GM23338 (cell line): ENCODE measurements at regions not wholly inside any gene's neighbourhood (a gene's known extent, or its start where the extent isn't known, plus 50 kb on each side); places are given as distances from the start of the nearest gene placed in this dataset.

Source experiments
- ATAC-seq: fragments of 200-7000 bp; cut with Tn5 transposase; 3 replicates; pipeline ENCODE4 v1.9.1; 2020
- DNase-seq: peaks from one replicate; pipeline ENCODE4 v3.0.0-alpha.2; 2015; ENCODE audit warnings: low spot score
- H2AFZ ChIP-seq: fragments of 200-600 bp; sonication (generic); 2 replicates; pipeline ENCODE4 v1.8.0; 2016; ENCODE audit warnings: antibody characterized with exemption, mild to moderate bottlenecking, moderate library complexity
- H3F3A ChIP-seq: fragments of 200-600 bp; sonication (generic); replicated peaks from 2 replicates; pipeline ENCODE4 v1.8.0; 2017; ENCODE audit warnings: antibody characterized with exemption, mixed run types, low read depth
- H3K27ac ChIP-seq: fragments of 200-600 bp; sonication (generic); 2 replicates; pipeline ENCODE4 v1.6.1; 2016; ENCODE audit warnings: low read depth
- H3K27me3 ChIP-seq: fragments of 200-600 bp; sonication (generic); 2 replicates; pipeline ENCODE4 v1.8.0; 2016; ENCODE audit warnings: mild to moderate bottlenecking, mixed run types, moderate library complexity; ENCODE audit not compliant: insufficient read depth
- H3K36me3 ChIP-seq: fragments of 200-600 bp; sonication (generic); 2 replicates; pipeline ENCODE4 v1.8.0; 2016; ENCODE audit warnings: mild to moderate bottlenecking; ENCODE audit not compliant: insufficient read depth
- H3K4me1 ChIP-seq: fragments of 200-600 bp; sonication (generic); 2 replicates; pipeline ENCODE4 v1.8.0; 2016; ENCODE audit warnings: mild to moderate bottlenecking, moderate library complexity; ENCODE audit not compliant: insufficient read depth
- H3K4me2 ChIP-seq: fragments of 200-600 bp; sonication (generic); 2 replicates; pipeline ENCODE4 v1.7.1; 2017; ENCODE audit warnings: mixed run types
- H3K4me3 ChIP-seq: fragments of 200-600 bp; sonication (generic); 2 replicates; pipeline ENCODE4 v1.6.1; 2016; ENCODE audit warnings: mixed run types
- H3K79me2 ChIP-seq: fragments of 200-600 bp; sonication (generic); replicated peaks from 2 replicates; pipeline ENCODE4 v1.8.0; 2017; ENCODE audit warnings: mild to moderate bottlenecking; ENCODE audit not compliant: insufficient read depth
- H3K9me2 ChIP-seq: fragments of 200-600 bp; sonication (generic); 2 replicates; pipeline ENCODE4 v1.8.0; 2017; ENCODE audit not compliant: insufficient read depth
- H4K20me1 ChIP-seq: fragments of 200-600 bp; sonication (generic); replicated peaks from 2 replicates; pipeline ENCODE4 v1.8.0; 2017; ENCODE audit warnings: mild to moderate bottlenecking; ENCODE audit not compliant: insufficient read depth
- H3K27ac Mint-ChIP-seq: 2 replicates; pipeline ENCODE4 v1.8.0; 2020; ENCODE audit warnings: inconsistent platforms, mild to moderate bottlenecking, moderate library complexity, mixed read lengths
- H3K27me3 Mint-ChIP-seq: 3 replicates; pipeline ENCODE4 v1.8.0; 2022; ENCODE audit warnings: low read depth, mild to moderate bottlenecking, moderate library complexity, mixed read lengths, inconsistent platforms; ENCODE audit not compliant: insufficient read depth, poor library complexity
- H3K36me3 Mint-ChIP-seq: 3 replicates; pipeline ENCODE4 v1.8.0; 2021; ENCODE audit warnings: low read depth, mild to moderate bottlenecking, inconsistent platforms, moderate library complexity, mixed read lengths
- H3K4me1 Mint-ChIP-seq: 3 replicates; pipeline ENCODE4 v1.8.0; 2020; ENCODE audit warnings: mild to moderate bottlenecking, inconsistent platforms, mixed read lengths
- H3K4me3 Mint-ChIP-seq: 3 replicates; pipeline ENCODE4 v1.8.0; 2021; ENCODE audit warnings: moderate library complexity, mild to moderate bottlenecking, inconsistent platforms, mixed read lengths
- H3K9me3 Mint-ChIP-seq: 3 replicates; pipeline ENCODE4 v1.8.0; 2020; ENCODE audit warnings: moderate library complexity, mild to moderate bottlenecking, inconsistent platforms, mixed read lengths
- CREB1 ChIP-seq: fragments of 250-450 bp; sonication (Bioruptor Pico); IDR thresholded peaks from 2 replicates; pipeline ENCODE4 v1.5.0; 2020; ENCODE audit warnings: low read depth, mild to moderate bottlenecking, moderate library complexity
- CTCF ChIP-seq, 2 experiments: fragments of 200-600 bp in 1 of 2; sonication (generic) in 1 of 2; conservative IDR thresholded peaks; 2 replicates each; pipeline versions ENCODE4 v1.5.1 to v1.6.1; 2016 to 2017; ENCODE audit warnings: antibody characterized with exemption in 2 of 2, low read depth in 2 of 2, mild to moderate bottlenecking in 2 of 2, moderate library complexity in 1 of 2
- ETS1 ChIP-seq: IDR thresholded peaks from 2 replicates; pipeline ENCODE4 v1.6.1; 2016; ENCODE audit warnings: antibody characterized with exemption
- EZH2 ChIP-seq: fragments of 200-600 bp; sonication (generic); IDR thresholded peaks from one replicate; pipeline ENCODE4 v1.8.0; 2017; ENCODE audit warnings: antibody characterized with exemption, mild to moderate bottlenecking, low read depth; ENCODE audit not compliant: unreplicated experiment
- EZH2phosphoT487 ChIP-seq: fragments of 200-600 bp; sonication (generic); IDR thresholded peaks from one replicate; pipeline ENCODE4 v1.8.1; 2018; ENCODE audit warnings: antibody characterized with exemption; ENCODE audit not compliant: unreplicated experiment
- JUNB ChIP-seq: IDR thresholded peaks from one replicate; pipeline ENCODE4 v1.6.1; 2016; ENCODE audit warnings: antibody characterized with exemption; ENCODE audit not compliant: unreplicated experiment
- NANOG ChIP-seq: IDR thresholded peaks from 2 replicates; pipeline ENCODE4 v1.6.1; 2016; ENCODE audit warnings: antibody characterized with exemption, borderline replicate concordance
- REST ChIP-seq: IDR thresholded peaks from one replicate; pipeline ENCODE4 v1.6.1; 2018; ENCODE audit warnings: antibody characterized with exemption; ENCODE audit not compliant: unreplicated experiment
- STAT1 ChIP-seq: IDR thresholded peaks from one replicate; pipeline ENCODE4 v1.6.1; 2016; ENCODE audit warnings: antibody characterized with exemption; ENCODE audit not compliant: unreplicated experiment
- ZNF114 ChIP-seq: fragments of 250-450 bp; sonication (Bioruptor Pico); IDR thresholded peaks from 2 replicates; pipeline ENCODE4 v1.5.0; 2020; ENCODE audit warnings: mild to moderate bottlenecking, moderate library complexity
- ZNF331 ChIP-seq: fragments of 250-450 bp; sonication (Bioruptor Pico); IDR thresholded peaks from 2 replicates; pipeline ENCODE4 v1.5.0; 2020; ENCODE audit warnings: low read depth, mild to moderate bottlenecking, moderate library complexity

GRCh38 chr12:103138538-103138937 is 181.1 kb downstream of the ASCL1 start (continued):
- TF ChIP-seq CTCF (conservative IDR thresholded peaks at IDR 0.05; ENCODE audit: low read depth in 2 of 2) (no peak), NANOG (no peak), EZH2 (no peak), EZH2phosphoT487 (no peak), STAT1 (no peak), REST (no peak), ZNF331 (CRISPR knock-in tag) (no peak), CREB1 (no peak), ZNF114 (CRISPR knock-in tag) (no peak), ETS1 (no peak)

- ATAC-seq (no peak), DNase-seq (peak; percentile 11)
- Histone ChIP-seq H3K27me3 (no peaks in the 10 kb centered on the region), H2AFZ (peak overlapping the region; percentile 70; the same call in 1 of the 2 replicates), H3K9me2 (no peaks in the 10 kb centered on the region), H3K36me3 (no peaks in the 10 kb centered on the region), H3F3A (no peaks in the 10 kb centered on the region), H3K4me3 (no peak overlapping the region), H3K4me1 (peaks cover 5% of the 10 kb centered on the region; the same call in 1 of the 2 replicates), H4K20me1 (no peaks in the 10 kb centered on the region), H3K27ac (no peak overlapping the region), H3K4me2 (no peak overlapping the region), H3K79me2 (no peaks in the 10 kb centered on the region)
- Mint-ChIP-seq H3K4me1 (peaks cover 9% of the 10 kb centered on the region), H3K36me3 (no peaks in the 10 kb centered on the region), H3K4me3 (no peak overlapping the region), H3K27me3 (peaks cover 2% of the 10 kb centered on the region), H3K9me3 (no peaks in the 10 kb centered on the region), H3K27ac (peak overlapping the region; percentile 76; the same call in 1 of the 2 replicates)
- TF ChIP-seq REST (no peak), CREB1 (no peak), STAT1 (no peak), NANOG (no peak), EZH2 (no peak), JUNB (no peak), ZNF114 (CRISPR knock-in tag) (no peak), CTCF (conservative IDR thresholded peaks at IDR 0.05; ENCODE audit: low read depth in 2 of 2) (no peak)
Observed at GRCh38 chr12:103139876-103140275, 182.4 kb downstream of the ASCL1 start.
